H9 (cell line): ENCODE measurements at regions not wholly inside any gene's neighbourhood (a gene's known extent, or its start where the extent isn't known, plus 50 kb on each side); places are given as distances from the start of the nearest gene placed in this dataset.

Experiments used
- DNase-seq: peaks from one replicate; pipeline ENCODE4 v3.0.0-alpha.2; 2017
- H2AFZ ChIP-seq: one replicate; pipeline ENCODE4 v1.6.1; 2013; ENCODE audit warnings: mild to moderate bottlenecking, low read length, control low read depth, moderate library complexity
- H2AK5ac ChIP-seq: 2 replicates; pipeline ENCODE4 v1.6.1; 2013; ENCODE audit warnings: low read length, control low read depth, mixed read lengths; ENCODE audit not compliant: insufficient read length
- H2BK120ac ChIP-seq: one replicate; pipeline ENCODE4 v1.6.1; 2013; ENCODE audit warnings: low read depth, mild to moderate bottlenecking, low read length, control low read depth, inconsistent platforms; ENCODE audit not compliant: poor library complexity, severe bottlenecking
- H2BK12ac ChIP-seq: 2 replicates; pipeline ENCODE4 v1.6.1; 2013; ENCODE audit warnings: low read length, control low read depth, mixed read lengths, low read depth; ENCODE audit not compliant: insufficient read length
- H2BK15ac ChIP-seq: 2 replicates; pipeline ENCODE4 v1.6.1; 2013; ENCODE audit warnings: low read depth, low read length, control low read depth
- H2BK20ac ChIP-seq: one replicate; pipeline ENCODE4 v1.6.1; 2013; ENCODE audit warnings: low read depth, mild to moderate bottlenecking, low read length, control low read depth, inconsistent platforms; ENCODE audit not compliant: poor library complexity, severe bottlenecking
- H2BK5ac ChIP-seq: 2 replicates; pipeline ENCODE4 v1.6.1; 2013; ENCODE audit warnings: low read length, control low read depth, mixed read lengths; ENCODE audit not compliant: insufficient read length
- H3K14ac ChIP-seq: 2 replicates; pipeline ENCODE4 v1.6.1; 2013; ENCODE audit warnings: low read length, control low read depth; ENCODE audit not compliant: insufficient read depth
- H3K18ac ChIP-seq: 2 replicates; pipeline ENCODE4 v1.6.1; 2013; ENCODE audit warnings: low read depth, mild to moderate bottlenecking, mixed read lengths, low read length, control low read depth; ENCODE audit not compliant: insufficient read length
- H3K23ac ChIP-seq: 2 replicates; pipeline ENCODE4 v1.6.1; 2013; ENCODE audit warnings: low read length, control low read depth, mixed read lengths, low read depth; ENCODE audit not compliant: insufficient read length
- H3K23me2 ChIP-seq: 2 replicates; pipeline ENCODE4 v1.6.1; 2013; ENCODE audit warnings: low read depth, mild to moderate bottlenecking, mixed read lengths, low read length, control low read depth; ENCODE audit not compliant: insufficient read length, poor library complexity, severe bottlenecking
- H3K27ac ChIP-seq: 2 replicates; pipeline ENCODE4 v1.5.1; 2013; ENCODE audit warnings: low read length, control low read depth, mixed read lengths, low read depth; ENCODE audit not compliant: insufficient read length
- H3K27me3 ChIP-seq: 2 replicates; pipeline ENCODE4 v1.6.1; 2013; ENCODE audit warnings: low read length, control low read depth, inconsistent platforms; ENCODE audit not compliant: insufficient read depth
- H3K4ac ChIP-seq: 2 replicates; pipeline ENCODE4 v1.6.1; 2013; ENCODE audit warnings: low read depth, mild to moderate bottlenecking, control low read depth, inconsistent platforms, low read length, moderate library complexity
- H3K4me1 ChIP-seq: 2 replicates; pipeline ENCODE4 v1.6.1; 2013; ENCODE audit warnings: low read length, control low read depth, inconsistent platforms; ENCODE audit not compliant: insufficient read depth
- H3K4me2 ChIP-seq: 2 replicates; pipeline ENCODE4 v1.6.1; 2013; ENCODE audit warnings: low read length, control low read depth, mixed read lengths; ENCODE audit not compliant: insufficient read length, insufficient read depth
- H3K56ac ChIP-seq: 2 replicates; pipeline ENCODE4 v1.6.1; 2013; ENCODE audit warnings: low read depth, mild to moderate bottlenecking, mixed read lengths, low read length, control low read depth; ENCODE audit not compliant: insufficient read length
- H3K79me1 ChIP-seq: 2 replicates; pipeline ENCODE4 v1.6.1; 2013; ENCODE audit warnings: low read depth, mild to moderate bottlenecking, moderate library complexity, low read length, control low read depth, inconsistent platforms; ENCODE audit not compliant: insufficient read depth, poor library complexity, severe bottlenecking
- H3K79me2 ChIP-seq: 2 replicates; pipeline ENCODE4 v1.6.1; 2013; ENCODE audit warnings: low read length, control low read depth, inconsistent platforms; ENCODE audit not compliant: insufficient read depth
- H3K9ac ChIP-seq: 2 replicates; pipeline ENCODE4 v1.6.1; 2013; ENCODE audit warnings: low read length, control low read depth, mixed read lengths; ENCODE audit not compliant: insufficient read length; ENCODE audit errors: extremely low read depth
- H3K9me3 ChIP-seq: one replicate; pipeline ENCODE4 v1.6.1; 2013; ENCODE audit warnings: low read depth, low read length, inconsistent platforms; ENCODE audit not compliant: control insufficient read depth
- H3T11ph ChIP-seq: one replicate; pipeline ENCODE4 v1.6.1; 2013; ENCODE audit warnings: mild to moderate bottlenecking, low read length, control low read depth, inconsistent platforms
- H4K20me1 ChIP-seq: one replicate; pipeline ENCODE4 v1.6.1; 2013; ENCODE audit not compliant: control insufficient read depth, insufficient read length, insufficient read depth
- H4K5ac ChIP-seq: 2 replicates; pipeline ENCODE4 v1.6.1; 2013; ENCODE audit warnings: low read depth, mild to moderate bottlenecking, mixed read lengths, low read length, control low read depth; ENCODE audit not compliant: insufficient read length
- H4K8ac ChIP-seq: replicated peaks from 2 replicates; pipeline ENCODE4 v1.6.1; 2013; ENCODE audit warnings: low read length, control low read depth, mixed read lengths, low read depth; ENCODE audit not compliant: insufficient read length
- H4K91ac ChIP-seq: 2 replicates; pipeline ENCODE4 v1.6.1; 2013; ENCODE audit warnings: low read depth, mild to moderate bottlenecking, moderate library complexity, mixed read lengths, low read length, control low read depth; ENCODE audit not compliant: insufficient read length
- H3K27ac Mint-ChIP-seq, 3 experiments: 2 replicates in 2 of 3; 3 replicates in 1 of 3; pipeline ENCODE4 v1.8.0; 2020 to 2021; ENCODE audit warnings: mixed read lengths in 3 of 3, mild to moderate bottlenecking in 1 of 3, moderate library complexity in 1 of 3
- H3K27me3 Mint-ChIP-seq: 2 replicates; pipeline ENCODE4 v1.8.0; 2021; ENCODE audit warnings: low read depth, mild to moderate bottlenecking, moderate library complexity, mixed read lengths
- H3K36me3 Mint-ChIP-seq, 3 experiments: 2 replicates in 2 of 3; 3 replicates in 1 of 3; pipeline ENCODE4 v1.8.0; 2020 to 2021; ENCODE audit warnings: low read depth in 3 of 3, mixed read lengths in 3 of 3; ENCODE audit not compliant: insufficient read depth in 1 of 3
- H3K4me1 Mint-ChIP-seq, 2 experiments: 2 replicates each; pipeline ENCODE4 v1.8.0; 2020; ENCODE audit warnings: mixed read lengths in 2 of 2
- H3K4me3 Mint-ChIP-seq, 2 experiments: 2 replicates in 1 of 2; 3 replicates in 1 of 2; pipeline ENCODE4 v1.8.0; 2020 to 2021; ENCODE audit warnings: mild to moderate bottlenecking in 2 of 2, mixed read lengths in 2 of 2, moderate library complexity in 1 of 2
- H3K9me3 Mint-ChIP-seq, 2 experiments: 2 replicates in 1 of 2; 3 replicates in 1 of 2; pipeline ENCODE4 v1.8.0; 2020; ENCODE audit warnings: mild to moderate bottlenecking in 2 of 2, mixed read lengths in 2 of 2, moderate library complexity in 1 of 2
- CTCF ChIP-seq: fragments of 200-600 bp; sonication (generic); conservative IDR thresholded peaks from 3 replicates; pipeline ENCODE4 v1.8.0; 2021; ENCODE audit warnings: antibody characterized with exemption, mild to moderate bottlenecking

GRCh38 chr13:77389625-77390000 lies 62.7 kb upstream of the MYCBP2 start:
- Histone ChIP-seq H2AFZ (no peak overlapping the region), H3K4me2 (no peak overlapping the region), H2BK15ac (no peak overlapping the region), H3K23me2 (no peaks in the 10 kb centered on the region), H3K18ac (no peak overlapping the region), H4K8ac (no peak overlapping the region), H3K9ac (no peak overlapping the region), H3K27ac (no peak overlapping the region), H3K14ac (no peak overlapping the region), H4K5ac (no peak overlapping the region), H4K20me1 (no peaks in the 10 kb centered on the region), H3K23ac (no peak overlapping the region), H3K56ac (no peak overlapping the region), H2AK5ac (no peak overlapping the region), H2BK12ac (no peak overlapping the region), H3T11ph (no peak overlapping the region), H2BK120ac (no peak overlapping the region), H3K79me2 (no peaks in the 10 kb centered on the region), H3K9me3 (no peaks in the 10 kb centered on the region), H3K4ac (no peak overlapping the region), H3K4me1 (no peaks in the 10 kb centered on the region), H3K79me1 (no peaks in the 10 kb centered on the region), H2BK5ac (no peak overlapping the region), H4K91ac (no peak overlapping the region), H2BK20ac (no peak overlapping the region), H3K27me3 (no peaks in the 10 kb centered on the region)
- peaks cover 0 to 2% of the 10 kb centered on the region in 2 experiments; a peak in 2 of 4 replicates for H3K4me1 Mint-ChIP-seq
- no peaks in the 10 kb centered on the region for H3K27me3 Mint-ChIP-seq
- no peaks in the 10 kb centered on the region; a peak in 1 of 5 replicates for H3K9me3 Mint-ChIP-seq
- peaks cover 0 to 5% (median 0%) of the 10 kb centered on the region in 3 experiments; a peak in 1 of 7 replicates for H3K36me3 Mint-ChIP-seq
- H3K4me3 Mint-ChIP-seq, result no peak overlapping the region
- TF ChIP-seq CTCF, result no peak
- no peak overlapping the region for H3K27ac Mint-ChIP-seq
- no peak for DNase-seq
